ENCODE measurements at regions not wholly inside any gene's neighbourhood (a gene's known extent, or its start where the extent isn't known, plus 50 kb on each side); places are given as distances from the start of the nearest gene placed in this dataset.

- H4K8ac ChIP-seq (ENCODE audit: low read depth, low read length) = no peak overlapping the region
- H3K79me2 ChIP-seq (ENCODE audit: control insufficient read depth, insufficient read depth, low read length, poor library complexity) = no peaks in the 10 kb centered on the region
- DNase-seq = no peak
- no peak overlapping the region for H4K91ac ChIP-seq (ENCODE audit: low read depth, low read length)
- no peaks in the 10 kb centered on the region for H3K36me3 ChIP-seq (ENCODE audit: control insufficient read depth in 1 of 2, insufficient read depth in 2 of 2, low read length in 2 of 2)
- H3K9ac ChIP-seq (ENCODE audit: low read length) = no peak overlapping the region
- no peak overlapping the region for H2BK120ac ChIP-seq (ENCODE audit: insufficient read depth, low read length, poor library complexity)
- H3K23ac ChIP-seq (ENCODE audit: low read length) = no peak overlapping the region
- no peak overlapping the region for H2BK5ac ChIP-seq (ENCODE audit: low read depth, low read length, poor library complexity)
- H3K79me1 ChIP-seq (ENCODE audit: low read length) = no peaks in the 10 kb centered on the region
- peaks cover 34% of the 10 kb centered on the region for H3K27me3 ChIP-seq (ENCODE audit: insufficient read depth, low read length)
- no CpG with 5 or more reads among the region's 9 CpGs for WGBS (ENCODE audit: extremely low coverage, insufficient coverage, insufficient read length)
- H3K4me3 ChIP-seq (ENCODE audit: low read depth, low read length) = no peak overlapping the region
- H3K4ac ChIP-seq (ENCODE audit: low read depth, low read length) = no peak overlapping the region
- no peak overlapping the region for H3K14ac ChIP-seq (ENCODE audit: low read length)
- H2AFZ ChIP-seq (ENCODE audit: insufficient read depth, low read length, poor library complexity) = no peak overlapping the region
- H3K4me1 ChIP-seq (ENCODE audit: control insufficient read depth in 1 of 2, insufficient read depth in 2 of 2, low read length in 2 of 2) = no peaks in the 10 kb centered on the region
- H4K12ac ChIP-seq (ENCODE audit: low read depth, low read length) = no peak overlapping the region
- H3K18ac ChIP-seq (ENCODE audit: low read length) = no peak overlapping the region
- H2BK12ac ChIP-seq (ENCODE audit: low read length) = no peak overlapping the region
- H3K9me3 ChIP-seq (ENCODE audit: insufficient read depth, low read depth, low read length) = peaks cover 4% of the 10 kb centered on the region
- H3K27ac ChIP-seq (ENCODE audit: low read depth, low read length) = no peak overlapping the region
- no peak overlapping the region for H2AK5ac ChIP-seq (ENCODE audit: low read length)
- H3K4me2 ChIP-seq (ENCODE audit: low read length) = no peak overlapping the region
Observed at GRCh38 chr16:6021276-6021943, 923.8 kb upstream of the EEF2KMT start.

GRCh38 chr16:6020162-6020985, 922.8 kb upstream of the EEF2KMT start:
- no peak for DNase-seq
- Histone ChIP-seq H3K27me3 (ENCODE audit: insufficient read depth, low read length) (peaks cover 34% of the 10 kb centered on the region), H3K79me2 (ENCODE audit: control insufficient read depth, insufficient read depth, low read length, poor library complexity) (no peaks in the 10 kb centered on the region), H3K4me2 (ENCODE audit: low read length) (peak overlapping the region; percentile 48), H3K4me3 (ENCODE audit: low read depth, low read length) (no peak overlapping the region), H4K8ac (ENCODE audit: low read depth, low read length) (no peak overlapping the region), H2AK5ac (ENCODE audit: low read length) (no peak overlapping the region), H3K9ac (ENCODE audit: low read length) (no peak overlapping the region), H2BK5ac (ENCODE audit: low read depth, low read length, poor library complexity) (no peak overlapping the region), H3K9me3 (ENCODE audit: insufficient read depth, low read depth, low read length) (peaks cover 4% of the 10 kb centered on the region), H2AFZ (ENCODE audit: insufficient read depth, low read length, poor library complexity) (no peak overlapping the region), H4K91ac (ENCODE audit: low read depth, low read length) (no peak overlapping the region), H3K27ac (ENCODE audit: low read depth, low read length) (no peak overlapping the region), H3K14ac (ENCODE audit: low read length) (no peak overlapping the region), H3K79me1 (ENCODE audit: low read length) (no peaks in the 10 kb centered on the region), H3K18ac (ENCODE audit: low read length) (no peak overlapping the region), H3K4ac (ENCODE audit: low read depth, low read length) (no peak overlapping the region), H2BK120ac (ENCODE audit: insufficient read depth, low read length, poor library complexity) (no peak overlapping the region), H3K4me1 (ENCODE audit: control insufficient read depth in 1 of 2, insufficient read depth in 2 of 2, low read length in 2 of 2) (no peaks in the 10 kb centered on the region), H3K36me3 (ENCODE audit: control insufficient read depth in 1 of 2, insufficient read depth in 2 of 2, low read length in 2 of 2) (no peaks in the 10 kb centered on the region), H4K12ac (ENCODE audit: low read depth, low read length) (no peak overlapping the region), H2BK12ac (ENCODE audit: low read length) (no peak overlapping the region), H3K23ac (ENCODE audit: low read length) (no peak overlapping the region)
- no CpG with 5 or more reads among the region's 41 CpGs for WGBS (ENCODE audit: extremely low coverage, insufficient coverage, insufficient read length)

GRCh38 chr16:6019490-6019991, 921.9 kb upstream of the EEF2KMT start:
- no peaks in the 10 kb centered on the region for H3K4me1 ChIP-seq (ENCODE audit: control insufficient read depth in 1 of 2, insufficient read depth in 2 of 2, low read length in 2 of 2)
- no peaks in the 10 kb centered on the region for H3K79me2 ChIP-seq (ENCODE audit: control insufficient read depth, insufficient read depth, low read length, poor library complexity)
- no peak overlapping the region for H3K4ac ChIP-seq (ENCODE audit: low read depth, low read length)
- H3K4me2 ChIP-seq (ENCODE audit: low read length) = peak overlapping the region; percentile 48
- no CpG with 5 or more reads among the region's 50 CpGs for WGBS (ENCODE audit: extremely low coverage, insufficient coverage, insufficient read length)
- H2AK5ac ChIP-seq (ENCODE audit: low read length) = no peak overlapping the region
- no peak overlapping the region for H4K91ac ChIP-seq (ENCODE audit: low read depth, low read length)
- no peak overlapping the region for H3K4me3 ChIP-seq (ENCODE audit: low read depth, low read length)
- H2BK120ac ChIP-seq (ENCODE audit: insufficient read depth, low read length, poor library complexity) = no peak overlapping the region
- no peak overlapping the region for H3K9ac ChIP-seq (ENCODE audit: low read length)
- no peak overlapping the region for H3K27ac ChIP-seq (ENCODE audit: low read depth, low read length)
- DNase-seq = no peak
- no peaks in the 10 kb centered on the region for H3K79me1 ChIP-seq (ENCODE audit: low read length)
- H3K18ac ChIP-seq (ENCODE audit: low read length) = no peak overlapping the region
- H3K14ac ChIP-seq (ENCODE audit: low read length) = no peak overlapping the region
- H3K27me3 ChIP-seq (ENCODE audit: insufficient read depth, low read length) = peaks cover 34% of the 10 kb centered on the region
- H3K9me3 ChIP-seq (ENCODE audit: insufficient read depth, low read depth, low read length) = peaks cover 4% of the 10 kb centered on the region
- H2BK12ac ChIP-seq (ENCODE audit: low read length) = no peak overlapping the region
- no peak overlapping the region for H2BK5ac ChIP-seq (ENCODE audit: low read depth, low read length, poor library complexity)
- no peak overlapping the region for H4K8ac ChIP-seq (ENCODE audit: low read depth, low read length)
- H4K12ac ChIP-seq (ENCODE audit: low read depth, low read length) = no peak overlapping the region
- no peak overlapping the region for H2AFZ ChIP-seq (ENCODE audit: insufficient read depth, low read length, poor library complexity)
- H3K36me3 ChIP-seq (ENCODE audit: control insufficient read depth in 1 of 2, insufficient read depth in 2 of 2, low read length in 2 of 2) = no peaks in the 10 kb centered on the region
- H3K23ac ChIP-seq (ENCODE audit: low read length) = no peak overlapping the region

GRCh38 chr16:6018848-6019489, 921.4 kb upstream of the EEF2KMT start:
- WGBS (ENCODE audit: extremely low coverage, insufficient coverage, insufficient read length) = no CpG with 5 or more reads among the region's 59 CpGs
- H3K79me1 ChIP-seq (ENCODE audit: low read length) = no peaks in the 10 kb centered on the region
- peaks cover 4% of the 10 kb centered on the region for H3K9me3 ChIP-seq (ENCODE audit: insufficient read depth, low read depth, low read length)
- no peak overlapping the region for H4K91ac ChIP-seq (ENCODE audit: low read depth, low read length)
- H4K8ac ChIP-seq (ENCODE audit: low read depth, low read length) = no peak overlapping the region
- H3K27ac ChIP-seq (ENCODE audit: low read depth, low read length) = no peak overlapping the region
- H3K79me2 ChIP-seq (ENCODE audit: control insufficient read depth, insufficient read depth, low read length, poor library complexity) = no peaks in the 10 kb centered on the region
- H3K9ac ChIP-seq (ENCODE audit: low read length) = no peak overlapping the region
- no peak overlapping the region for H2BK12ac ChIP-seq (ENCODE audit: low read length)
- peak overlapping the region; percentile 48 for H3K4me2 ChIP-seq (ENCODE audit: low read length)
- DNase-seq = no peak
- H3K23ac ChIP-seq (ENCODE audit: low read length) = no peak overlapping the region
- H3K27me3 ChIP-seq (ENCODE audit: insufficient read depth, low read length) = peaks cover 34% of the 10 kb centered on the region
- no peak overlapping the region for H3K18ac ChIP-seq (ENCODE audit: low read length)
- H2BK5ac ChIP-seq (ENCODE audit: low read depth, low read length, poor library complexity) = no peak overlapping the region
- no peak overlapping the region for H3K4me3 ChIP-seq (ENCODE audit: low read depth, low read length)
- no peaks in the 10 kb centered on the region for H3K4me1 ChIP-seq (ENCODE audit: control insufficient read depth in 1 of 2, insufficient read depth in 2 of 2, low read length in 2 of 2)
- no peaks in the 10 kb centered on the region for H3K36me3 ChIP-seq (ENCODE audit: control insufficient read depth in 1 of 2, insufficient read depth in 2 of 2, low read length in 2 of 2)
- H2BK120ac ChIP-seq (ENCODE audit: insufficient read depth, low read length, poor library complexity) = no peak overlapping the region
- H2AK5ac ChIP-seq (ENCODE audit: low read length) = no peak overlapping the region
- no peak overlapping the region for H2AFZ ChIP-seq (ENCODE audit: insufficient read depth, low read length, poor library complexity)
- H3K14ac ChIP-seq (ENCODE audit: low read length) = no peak overlapping the region
- no peak overlapping the region for H4K12ac ChIP-seq (ENCODE audit: low read depth, low read length)
- no peak overlapping the region for H3K4ac ChIP-seq (ENCODE audit: low read depth, low read length)
